Activated B cell treated with CpG ODN at 0.5 μM for 24 hours (primary cell): ENCODE measurements at regions not wholly inside any gene's neighbourhood (a gene's known extent, or its start where the extent isn't known, plus 50 kb on each side); places are given as distances from the start of the nearest gene placed in this dataset.
"Not testable (repeated sequence)": the region's sequence is repeated elsewhere in the genome, so short reads cannot be mapped to it uniquely, and the experiment has no call there.

Source experiments
- ATAC-seq: fragments of 200-7000 bp; cut with Tn5 transposase; one replicate; pipeline ENCODE4 v1.10.0; 2021; ENCODE audit warnings: low read depth, mild to moderate bottlenecking, moderate library complexity
- CTCF ChIA-PET: fragments of 350-600 bp; sonication (Branson Sonifier 250); formaldehyde crosslinking; loops from one replicate; lab custom pipeline; 2021; ENCODE audit warnings: antibody characterized with exemption; lab: Charles Lee
- POLR2A ChIA-PET: fragments of 350-600 bp; sonication (Branson Sonifier 250); formaldehyde crosslinking; loops from one replicate; lab custom pipeline; 2021; ENCODE audit warnings: antibody characterized with exemption; lab: Charles Lee
- DNase-seq: peaks from one replicate; pipeline ENCODE4 v3.0.0; 2022
- H3K27ac Mint-ChIP-seq: one replicate; pipeline ENCODE4 v1.8.0; 2020; ENCODE audit warnings: mixed read lengths
- H3K27me3 Mint-ChIP-seq: one replicate; pipeline ENCODE4 v1.8.0; 2021; ENCODE audit warnings: mixed read lengths
- H3K36me3 Mint-ChIP-seq: one replicate; pipeline ENCODE4 v1.8.0; 2021; ENCODE audit warnings: low read depth, mixed read lengths
- H3K4me1 Mint-ChIP-seq: one replicate; pipeline ENCODE4 v1.8.0; 2021; ENCODE audit warnings: mixed read lengths
- H3K4me3 Mint-ChIP-seq: one replicate; pipeline ENCODE4 v1.8.0; 2020; ENCODE audit warnings: mild to moderate bottlenecking, mixed read lengths
- H3K9me3 Mint-ChIP-seq: one replicate; pipeline ENCODE4 v1.8.0; 2020; ENCODE audit warnings: mixed read lengths
- intact Hi-C: fragments of 100-400 bp; cut with micrococcal nuclease; formaldehyde crosslinking; loops from one replicate; pipeline ENCODE4 v1.15.1; 2024
- TF ChIP-seq, protein P1 (sequence below): fragments of 200-600 bp; IDR thresholded peaks from one replicate; pipeline ENCODE4 v1.8.0; 2022; ENCODE audit warnings: antibody characterized with exemption, mild to moderate bottlenecking

- DNase-seq: no peak
- Mint-ChIP-seq H3K9me3 (no peaks in the 10 kb centered on the region), H3K4me1 (peaks cover 36% of the 10 kb centered on the region), H3K27me3 (no peaks in the 10 kb centered on the region), H3K4me3 (peak overlapping the region; percentile 81), H3K27ac (peak overlapping the region; percentile 87), H3K36me3 (peaks cover 18% of the 10 kb centered on the region)
- TF ChIP-seq, protein P1, sequence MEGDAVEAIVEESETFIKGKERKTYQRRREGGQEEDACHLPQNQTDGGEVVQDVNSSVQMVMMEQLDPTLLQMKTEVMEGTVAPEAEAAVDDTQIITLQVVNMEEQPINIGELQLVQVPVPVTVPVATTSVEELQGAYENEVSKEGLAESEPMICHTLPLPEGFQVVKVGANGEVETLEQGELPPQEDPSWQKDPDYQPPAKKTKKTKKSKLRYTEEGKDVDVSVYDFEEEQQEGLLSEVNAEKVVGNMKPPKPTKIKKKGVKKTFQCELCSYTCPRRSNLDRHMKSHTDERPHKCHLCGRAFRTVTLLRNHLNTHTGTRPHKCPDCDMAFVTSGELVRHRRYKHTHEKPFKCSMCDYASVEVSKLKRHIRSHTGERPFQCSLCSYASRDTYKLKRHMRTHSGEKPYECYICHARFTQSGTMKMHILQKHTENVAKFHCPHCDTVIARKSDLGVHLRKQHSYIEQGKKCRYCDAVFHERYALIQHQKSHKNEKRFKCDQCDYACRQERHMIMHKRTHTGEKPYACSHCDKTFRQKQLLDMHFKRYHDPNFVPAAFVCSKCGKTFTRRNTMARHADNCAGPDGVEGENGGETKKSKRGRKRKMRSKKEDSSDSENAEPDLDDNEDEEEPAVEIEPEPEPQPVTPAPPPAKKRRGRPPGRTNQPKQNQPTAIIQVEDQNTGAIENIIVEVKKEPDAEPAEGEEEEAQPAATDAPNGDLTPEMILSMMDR: no peak
- intact Hi-C loops: loop anchor here (1.0 kb wide), 1 partner anchor 17 kb away; no protein-coding TSS in a partner anchor
- peak; percentile 45 for ATAC-seq
- ChIA-PET CTCF (interaction anchor here (0.7 kb wide), 1 partner anchor 17 kb away, joined by 5 read pairs; no protein-coding TSS in a partner anchor), POLR2A (interaction anchor here (1.5 kb wide), 1 partner anchor 17 kb away, joined by 5 read pairs; no protein-coding TSS in a partner anchor)
These were observed 378.6 kb upstream of the AMELY start for GRCh38 chrY:7289889-7290833.

- ATAC-seq (no peak), DNase-seq (no peak)
- no peak overlapping the region for H3K4me3 Mint-ChIP-seq
- no peak overlapping the region for H3K27ac Mint-ChIP-seq
- no peaks in the 10 kb centered on the region for H3K27me3 Mint-ChIP-seq
- POLR2A ChIA-PET: no interaction called here
- TF ChIP-seq, protein P1: no peak
- H3K4me1 Mint-ChIP-seq: peaks cover 40% of the 10 kb centered on the region
- CTCF ChIA-PET: no interaction called here
- no peaks in the 10 kb centered on the region for H3K9me3 Mint-ChIP-seq
- H3K36me3 Mint-ChIP-seq: peaks cover 26% of the 10 kb centered on the region
- intact Hi-C loops: no loop called here
These were observed 377.1 kb upstream of the AMELY start for GRCh38 chrY:7288611-7289010.

- ATAC-seq, H3K27me3 Mint-ChIP-seq, H3K9me3 Mint-ChIP-seq, CTCF ChIA-PET, DNase-seq, POLR2A ChIA-PET, intact Hi-C loops, H3K4me3 Mint-ChIP-seq: not testable (repeated sequence)
- Mint-ChIP-seq H3K27ac (peak overlapping the region; percentile 16), H3K36me3 (peaks cover 26% of the 10 kb centered on the region), H3K4me1 (peaks cover 46% of the 10 kb centered on the region)
These were observed 376.4 kb upstream of the AMELY start for GRCh38 chrY:7287963-7288362.

- H3K4me1 Mint-ChIP-seq: peaks cover 44% of the 10 kb centered on the region
- peaks cover 26% of the 10 kb centered on the region for H3K36me3 Mint-ChIP-seq
- no peak for ATAC-seq
- no peak for DNase-seq
- no peak overlapping the region for H3K4me3 Mint-ChIP-seq
- intact Hi-C loops: no loop called here
- ChIA-PET POLR2A (no interaction called here), CTCF (no interaction called here)
- no peak overlapping the region for H3K27ac Mint-ChIP-seq
- TF ChIP-seq, protein P1: no peak
- no peaks in the 10 kb centered on the region for H3K9me3 Mint-ChIP-seq
- no peaks in the 10 kb centered on the region for H3K27me3 Mint-ChIP-seq
These were observed 373.8 kb upstream of the AMELY start for GRCh38 chrY:7285388-7285787.

GRCh38 chrY:7283001-7283400 is 371.4 kb upstream of the AMELY start:
- H3K27ac Mint-ChIP-seq: no peak overlapping the region
- peaks cover 24% of the 10 kb centered on the region for H3K36me3 Mint-ChIP-seq
- no peak for ATAC-seq
- DNase-seq: no peak
- H3K4me3 Mint-ChIP-seq: no peak overlapping the region
- H3K4me1 Mint-ChIP-seq: peaks cover 53% of the 10 kb centered on the region
- TF ChIP-seq, protein P1: no peak
- no peaks in the 10 kb centered on the region for H3K27me3 Mint-ChIP-seq
- H3K9me3 Mint-ChIP-seq: no peaks in the 10 kb centered on the region
- intact Hi-C loops: loop anchor here (1.0 kb wide), 1 partner anchor 10 kb away; no protein-coding TSS in a partner anchor
- POLR2A ChIA-PET: no interaction called here
- CTCF ChIA-PET: interaction anchor here (2.1 kb wide), 1 partner anchor 10 kb away, joined by 6 read pairs; no protein-coding TSS in a partner anchor

DNA sequence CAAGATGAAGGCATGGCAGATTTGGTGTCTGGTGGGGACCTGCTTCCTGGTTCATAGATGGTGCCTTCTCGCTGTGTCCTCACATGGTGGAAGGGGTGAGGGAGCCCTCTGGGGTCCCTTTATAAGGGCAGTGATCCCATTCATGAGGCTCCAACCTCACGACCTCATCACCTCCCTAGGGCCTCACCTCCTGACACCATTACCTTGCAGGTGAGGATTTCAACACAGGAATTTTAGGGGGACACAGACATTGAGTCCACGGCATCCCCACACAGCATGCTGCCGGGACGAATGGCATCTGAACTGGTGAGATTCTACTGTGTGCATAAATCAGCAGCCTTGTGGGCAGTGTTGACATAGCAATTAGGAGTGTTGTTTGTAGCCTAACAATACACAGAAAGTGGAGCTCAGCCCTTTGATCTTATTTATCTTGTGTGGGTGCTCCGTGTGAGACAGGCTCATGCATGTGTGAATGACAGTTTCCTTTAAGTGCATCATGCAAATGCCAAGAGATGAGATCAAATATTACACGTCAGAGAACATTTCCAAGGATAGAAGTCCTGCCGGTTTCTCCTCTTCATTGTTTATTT is 368.7 kb upstream of the AMELY start:
- CTCF ChIA-PET, H3K4me3 Mint-ChIP-seq, H3K27me3 Mint-ChIP-seq, ATAC-seq, intact Hi-C loops, DNase-seq, H3K36me3 Mint-ChIP-seq, H3K9me3 Mint-ChIP-seq, POLR2A ChIA-PET: not testable (repeated sequence)
- H3K4me1 Mint-ChIP-seq: peaks cover 71% of the 10 kb centered on the region
- H3K27ac Mint-ChIP-seq: peak overlapping the region; percentile 24
